ENCODE measurements at regions not wholly inside any gene's neighbourhood (a gene's known extent, or its start where the extent isn't known, plus 50 kb on each side); places are given as distances from the start of the nearest gene placed in this dataset.
"Not testable (repeated sequence)": the region's sequence is repeated elsewhere in the genome, so short reads cannot be mapped to it uniquely, and the experiment has no call there.

DNA sequence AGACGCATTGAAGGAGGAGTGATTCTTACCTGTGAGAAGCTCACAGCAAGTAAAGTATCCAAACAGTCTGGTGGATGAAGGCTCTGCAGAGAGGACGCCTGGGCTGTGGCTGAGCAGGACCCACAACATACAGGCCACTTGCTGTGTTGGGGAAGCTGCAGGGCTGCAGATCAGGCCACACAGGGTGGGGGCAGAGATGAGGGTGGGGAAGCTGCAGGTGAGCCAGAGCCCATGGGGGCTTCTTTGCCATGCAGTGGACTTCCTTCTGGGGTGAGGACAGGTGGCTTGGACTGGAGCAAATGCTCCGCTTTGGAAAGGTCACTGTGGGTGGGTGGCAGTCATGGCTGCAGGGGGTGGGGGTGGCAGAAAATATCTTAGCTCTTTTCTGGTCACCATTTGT is 214.8 kb downstream of the GLRX3 start:
- no peak overlapping the region for H3K27ac Mint-ChIP-seq
- no peak overlapping the region for H3K4me3 Mint-ChIP-seq
- H3K36me3 Mint-ChIP-seq: peaks cover 2% of the 10 kb centered on the region
- H3K27me3 Mint-ChIP-seq: no peaks in the 10 kb centered on the region
- H3K9me3 Mint-ChIP-seq: peaks cover 4 to 9% (median 7%) of the 10 kb centered on the region in 3 donors
- H3K4me1 Mint-ChIP-seq: no peaks in the 10 kb centered on the region

DNA sequence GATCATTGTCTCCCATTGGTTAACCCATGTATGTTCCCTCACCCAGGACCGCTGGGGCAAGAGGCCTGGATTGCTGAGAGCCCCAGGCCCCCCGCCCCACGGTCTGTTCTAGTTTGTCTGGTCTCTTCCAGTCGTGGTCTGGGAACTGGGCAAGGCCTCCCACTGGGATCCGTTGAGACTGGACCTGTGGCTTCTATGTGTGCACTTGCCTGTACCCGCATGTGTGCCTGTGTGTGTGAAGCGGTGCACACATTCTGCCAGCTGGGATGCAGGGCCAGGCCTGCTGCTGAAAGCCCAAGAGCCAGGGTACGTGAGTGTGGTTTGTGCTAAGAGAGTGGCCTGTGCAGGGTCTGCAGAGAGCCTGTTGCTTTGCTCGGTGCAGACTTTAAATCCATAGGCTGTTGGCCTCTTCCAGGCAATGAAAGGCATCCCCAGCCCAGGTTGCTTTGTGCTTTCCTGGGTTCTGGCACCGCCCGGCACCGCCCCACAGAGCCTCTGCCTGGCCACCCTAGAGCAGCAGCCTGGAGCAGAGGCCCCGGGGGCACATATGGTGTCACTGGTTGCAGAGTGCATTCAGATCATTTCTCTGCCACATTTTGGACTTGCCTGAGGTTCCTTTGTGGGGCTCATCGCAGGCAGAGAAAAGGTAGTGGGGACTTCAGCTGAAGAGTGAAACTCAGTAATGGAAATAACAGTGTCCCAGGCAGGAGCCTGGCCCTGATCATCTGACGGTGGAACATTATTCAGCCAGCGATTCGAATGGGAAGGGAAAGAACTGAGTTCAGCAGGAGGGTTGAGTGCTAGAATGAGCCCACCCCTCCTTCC is 215.5 kb downstream of the GLRX3 start:
- peaks cover 3 to 9% (median 7%) of the 10 kb centered on the region in 3 donors for H3K9me3 Mint-ChIP-seq
- H3K36me3 Mint-ChIP-seq: peaks cover 2% of the 10 kb centered on the region
- no peaks in the 10 kb centered on the region for H3K4me1 Mint-ChIP-seq
- no peak overlapping the region for H3K4me3 Mint-ChIP-seq
- no peak overlapping the region for H3K27ac Mint-ChIP-seq
- no peaks in the 10 kb centered on the region for H3K27me3 Mint-ChIP-seq

DNA sequence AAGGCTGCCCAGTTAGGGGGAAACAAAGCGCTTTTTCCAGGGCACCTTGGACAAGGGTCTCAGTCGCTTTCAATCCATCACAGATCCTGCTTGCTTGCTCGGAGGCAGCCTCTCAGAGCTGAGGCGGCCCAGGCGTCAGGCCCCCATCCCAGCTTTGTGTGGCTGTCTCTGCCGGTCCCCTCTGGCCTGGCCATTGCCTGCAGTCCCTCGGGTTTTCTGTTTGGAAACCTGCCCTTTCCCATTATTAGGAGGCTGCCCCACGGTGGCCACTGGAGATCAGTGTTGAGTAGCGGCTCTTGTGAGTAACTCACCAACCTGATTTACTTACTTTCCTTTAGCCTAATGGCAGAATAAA is 216.1 kb downstream of the GLRX3 start:
- H3K36me3 Mint-ChIP-seq: peaks cover 2% of the 10 kb centered on the region
- peaks cover 3 to 7% (median 5%) of the 10 kb centered on the region in 3 donors for H3K9me3 Mint-ChIP-seq
- H3K27ac Mint-ChIP-seq: no peak overlapping the region
- no peaks in the 10 kb centered on the region for H3K4me1 Mint-ChIP-seq
- no peaks in the 10 kb centered on the region for H3K27me3 Mint-ChIP-seq
- H3K4me3 Mint-ChIP-seq: no peak overlapping the region

DNA sequence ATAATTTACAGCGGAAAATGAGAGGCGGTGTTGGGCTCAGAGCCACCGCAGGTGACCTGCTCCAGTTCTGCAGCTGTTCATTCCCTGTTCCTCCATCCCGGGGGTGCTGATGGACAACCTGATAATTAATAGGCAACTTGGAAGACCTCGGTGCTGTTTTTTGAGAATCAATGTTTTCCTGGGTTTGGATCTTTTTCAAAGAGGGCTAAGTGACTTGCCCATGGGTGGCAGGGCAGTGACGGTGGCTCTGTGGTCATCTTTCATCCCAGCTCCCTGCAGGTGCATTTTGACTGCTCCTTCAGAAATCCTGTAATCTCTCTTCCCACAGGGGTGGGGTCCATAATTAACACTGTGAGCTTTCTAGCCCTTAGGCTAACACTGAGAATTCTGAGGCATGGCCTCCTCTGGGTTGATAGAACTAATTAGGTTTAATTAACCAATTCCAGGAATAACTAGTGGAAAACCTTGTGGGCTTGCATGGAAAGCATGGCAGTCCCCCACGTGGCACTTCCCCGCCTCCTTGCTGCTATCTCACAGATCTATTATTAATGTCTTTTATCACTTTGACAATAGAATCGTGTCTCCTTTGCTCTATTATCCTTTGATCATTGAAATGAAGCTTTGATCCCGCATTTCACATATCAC is 217.9 kb downstream of the GLRX3 start:
- Mint-ChIP-seq H3K27me3 (no peaks in the 10 kb centered on the region), H3K27ac (no peak overlapping the region), H3K36me3 (peaks cover 2% of the 10 kb centered on the region), H3K4me1 (no peaks in the 10 kb centered on the region), H3K4me3 (no peak overlapping the region), H3K9me3 (peaks cover 0 to 1% (median 0%) of the 10 kb centered on the region in 3 donors)

DNA sequence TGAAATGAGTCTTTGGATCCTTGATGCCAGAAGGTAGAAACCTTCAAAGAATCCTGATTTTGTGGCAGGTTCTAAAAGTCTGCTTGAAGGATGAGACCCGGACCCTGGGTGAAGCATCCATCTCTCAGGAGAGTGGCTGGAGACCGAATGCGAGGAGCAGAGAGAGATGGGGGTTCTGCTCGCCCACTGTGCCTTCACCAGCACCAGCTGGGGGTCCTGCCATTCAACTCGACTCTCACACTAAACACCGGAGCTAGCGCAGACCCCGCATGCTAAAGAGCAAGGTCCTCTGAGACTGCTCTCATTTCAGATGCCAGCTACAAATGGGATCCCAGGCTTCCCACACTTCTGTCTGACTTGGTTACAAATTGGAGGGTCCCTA is 218.4 kb downstream of the GLRX3 start:
- H3K36me3 Mint-ChIP-seq: peaks cover 2% of the 10 kb centered on the region
- H3K4me1 Mint-ChIP-seq: no peaks in the 10 kb centered on the region
- H3K27ac Mint-ChIP-seq: no peak overlapping the region
- H3K4me3 Mint-ChIP-seq: no peak overlapping the region
- H3K9me3 Mint-ChIP-seq: no peaks in the 10 kb centered on the region
- H3K27me3 Mint-ChIP-seq: no peaks in the 10 kb centered on the region

DNA sequence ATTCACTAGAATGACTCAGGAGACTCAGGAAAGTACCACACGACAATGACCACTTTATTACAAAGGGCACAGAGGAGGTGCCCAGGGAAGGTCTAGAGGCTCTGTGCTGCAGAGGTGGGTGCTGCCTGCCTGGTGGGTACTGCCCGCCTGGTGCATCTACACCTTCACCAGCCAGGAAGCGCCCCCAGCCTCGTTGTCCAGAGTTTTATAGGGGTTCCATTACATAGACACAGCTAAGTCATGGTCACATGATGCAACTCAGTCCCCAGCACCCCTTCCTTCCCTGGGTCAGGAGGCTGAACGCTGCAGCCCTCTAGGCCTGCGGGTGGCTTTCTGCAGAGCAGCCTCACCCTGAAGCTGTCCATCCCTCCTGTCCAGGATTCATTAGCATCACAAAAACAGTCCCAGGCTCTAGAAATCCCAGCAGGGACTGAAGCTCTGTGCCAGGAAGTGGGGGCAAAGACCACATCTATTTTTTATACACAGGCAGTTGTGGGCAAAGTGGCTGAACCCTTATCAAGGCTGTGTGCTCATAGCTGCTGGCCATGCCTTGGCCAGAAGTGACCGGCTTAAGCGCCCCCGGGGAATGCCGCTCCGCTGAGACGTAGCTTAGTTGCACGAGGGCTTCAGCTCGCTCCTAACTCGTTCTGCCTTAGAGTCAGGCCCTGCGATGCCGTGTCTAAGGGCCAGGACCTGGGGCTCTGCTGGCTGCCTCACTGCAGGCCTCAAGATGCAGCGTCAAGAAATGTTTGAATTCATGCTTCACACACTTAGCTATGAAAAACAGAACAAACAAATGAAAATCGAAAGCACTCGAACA is 219.0 kb downstream of the GLRX3 start:
- H3K9me3 Mint-ChIP-seq: no peaks in the 10 kb centered on the region
- no peak overlapping the region for H3K4me3 Mint-ChIP-seq
- no peak overlapping the region for H3K27ac Mint-ChIP-seq
- peaks cover 2% of the 10 kb centered on the region for H3K36me3 Mint-ChIP-seq
- no peaks in the 10 kb centered on the region for H3K27me3 Mint-ChIP-seq
- no peaks in the 10 kb centered on the region for H3K4me1 Mint-ChIP-seq

DNA sequence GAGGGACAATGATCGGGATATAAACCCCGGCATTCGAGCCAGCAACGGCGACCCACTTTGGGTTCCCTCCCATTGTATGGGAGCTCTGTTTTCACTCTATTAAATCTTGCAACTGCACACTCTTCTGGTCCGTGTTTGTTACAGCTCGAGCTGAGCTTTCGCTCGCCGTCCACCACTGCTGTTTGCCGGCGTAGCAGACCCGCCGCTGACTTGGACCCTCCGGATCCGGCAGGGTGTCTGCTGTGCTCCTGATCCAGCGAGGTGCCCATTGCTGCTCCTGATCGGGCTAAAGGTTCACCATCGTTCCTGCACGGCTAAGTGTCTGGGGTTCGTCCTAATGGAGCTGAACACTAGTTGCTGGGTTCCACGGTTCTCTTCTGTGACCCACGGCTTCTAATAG is 220.2 kb downstream of the GLRX3 start:
- not testable (repeated sequence) for H3K27ac Mint-ChIP-seq, H3K4me3 Mint-ChIP-seq, H3K36me3 Mint-ChIP-seq, H3K9me3 Mint-ChIP-seq, H3K27me3 Mint-ChIP-seq, H3K4me1 Mint-ChIP-seq

DNA sequence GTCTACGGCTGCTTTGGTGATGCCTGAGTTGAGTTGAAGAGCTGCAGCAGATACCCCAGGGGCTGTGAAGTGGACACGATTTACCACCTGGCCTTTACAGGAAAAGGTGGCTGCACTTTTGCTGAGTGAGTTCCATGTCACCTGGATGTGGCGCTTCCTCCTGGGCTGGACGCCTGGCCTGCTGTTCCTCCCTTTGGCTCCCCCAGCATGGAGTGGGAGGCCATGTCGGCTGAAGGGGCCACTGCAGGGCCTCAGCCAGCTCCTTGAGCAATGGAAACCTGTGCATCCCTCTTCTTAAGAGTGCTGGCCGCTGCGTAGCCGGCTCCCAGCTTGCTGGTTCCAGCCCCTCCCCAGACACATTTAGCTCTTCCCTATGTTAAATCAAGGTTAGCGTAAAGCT is 221.0 kb downstream of the GLRX3 start:
- no peak overlapping the region for H3K27ac Mint-ChIP-seq
- H3K36me3 Mint-ChIP-seq: peaks cover 3% of the 10 kb centered on the region
- no peaks in the 10 kb centered on the region for H3K27me3 Mint-ChIP-seq
- H3K9me3 Mint-ChIP-seq: peaks cover 0 to 5% (median 0%) of the 10 kb centered on the region in 3 donors
- H3K4me3 Mint-ChIP-seq: no peak overlapping the region
- no peaks in the 10 kb centered on the region for H3K4me1 Mint-ChIP-seq

DNA sequence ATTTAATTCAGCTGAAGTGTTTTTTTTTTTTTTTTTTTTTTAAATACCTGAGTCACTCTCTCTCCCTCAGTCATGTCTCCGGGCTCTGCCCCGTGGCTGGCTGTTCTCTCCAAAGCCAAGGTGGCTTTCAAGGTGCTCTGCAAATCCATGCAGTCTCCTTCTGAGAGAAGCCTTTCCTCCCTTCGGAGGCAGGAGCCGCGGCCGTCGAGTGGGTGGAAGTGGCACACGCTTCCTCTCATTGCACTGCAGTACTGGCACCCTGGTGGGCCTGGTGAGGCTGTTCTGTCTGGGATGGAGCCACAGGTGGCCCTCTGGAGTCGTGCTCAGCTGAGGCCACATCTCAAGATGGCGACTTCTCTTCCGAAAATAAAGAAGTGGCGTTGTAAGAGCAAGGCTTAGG is 221.8 kb downstream of the GLRX3 start:
- Mint-ChIP-seq H3K27me3 (no peaks in the 10 kb centered on the region), H3K36me3 (peaks cover 3% of the 10 kb centered on the region), H3K4me1 (no peaks in the 10 kb centered on the region), H3K4me3 (no peak overlapping the region), H3K27ac (no peak overlapping the region), H3K9me3 (peaks cover 0 to 5% (median 0%) of the 10 kb centered on the region in 3 donors)

DNA sequence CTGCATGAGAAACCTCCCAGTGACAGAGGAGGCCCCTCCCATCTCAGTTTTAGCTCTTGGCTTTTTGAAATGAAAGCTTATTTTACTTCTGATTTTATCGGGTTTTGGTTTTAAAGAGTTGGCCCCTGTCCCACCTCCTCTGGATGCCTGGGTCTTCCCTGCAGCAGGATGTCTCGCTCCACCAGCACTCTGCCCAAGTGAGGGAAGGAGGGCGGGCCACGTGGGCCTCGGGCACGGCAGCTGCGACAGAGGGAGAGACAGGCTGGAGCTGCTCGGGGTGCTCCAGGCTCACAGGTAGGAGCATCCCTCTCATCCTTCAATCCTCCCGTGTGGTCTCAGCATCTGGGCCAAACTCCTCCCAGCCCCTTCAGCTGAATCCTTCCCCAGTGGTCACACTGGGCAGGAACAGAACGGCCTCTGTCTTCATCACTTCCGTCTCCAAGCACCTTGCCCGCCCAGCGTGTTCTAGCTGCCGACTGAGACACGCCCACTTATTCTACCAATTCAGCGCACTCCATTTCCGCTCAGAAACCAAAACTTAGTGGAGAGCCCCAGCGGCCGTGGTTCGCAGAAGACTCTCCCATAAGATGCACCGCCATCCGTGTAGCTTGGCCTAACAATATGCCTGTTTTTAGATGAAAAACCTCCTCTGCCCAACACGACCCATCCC is 222.9 kb downstream of the GLRX3 start:
- Mint-ChIP-seq H3K27me3 (no peaks in the 10 kb centered on the region), H3K27ac (no peak overlapping the region), H3K9me3 (peaks cover 0 to 5% (median under 1%) of the 10 kb centered on the region in 3 donors), H3K36me3 (peaks cover 1% of the 10 kb centered on the region), H3K4me1 (no peaks in the 10 kb centered on the region), H3K4me3 (peak overlapping the region in 1 of 4 donors; percentile 52)

DNA sequence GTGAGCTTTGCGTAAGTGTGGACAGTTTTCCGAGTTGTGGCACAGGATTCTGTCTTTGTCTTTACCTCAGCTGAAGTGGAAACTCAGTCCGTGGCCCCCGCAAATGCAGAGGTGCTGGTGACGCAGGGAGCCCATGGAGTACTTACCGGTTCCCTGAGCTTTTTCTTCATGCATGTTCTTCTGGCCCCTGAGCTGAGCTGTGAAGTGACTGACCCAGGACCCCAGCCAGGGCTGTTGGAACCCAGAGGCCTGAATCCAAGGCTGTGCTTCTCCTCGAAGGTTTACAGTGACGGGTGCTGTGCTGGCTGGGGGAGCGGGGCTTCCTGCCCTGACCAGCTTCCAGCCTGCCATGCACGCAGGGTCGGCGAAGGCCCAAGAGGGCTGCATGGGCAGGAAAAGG is 223.5 kb downstream of the GLRX3 start:
- Mint-ChIP-seq H3K4me1 (no peaks in the 10 kb centered on the region), H3K27ac (no peak overlapping the region), H3K36me3 (peaks cover 1% of the 10 kb centered on the region), H3K27me3 (no peaks in the 10 kb centered on the region), H3K9me3 (peaks cover 0 to 11% (median 5%) of the 10 kb centered on the region in 3 donors), H3K4me3 (peak overlapping the region in 1 of 4 donors; percentile 52)

DNA sequence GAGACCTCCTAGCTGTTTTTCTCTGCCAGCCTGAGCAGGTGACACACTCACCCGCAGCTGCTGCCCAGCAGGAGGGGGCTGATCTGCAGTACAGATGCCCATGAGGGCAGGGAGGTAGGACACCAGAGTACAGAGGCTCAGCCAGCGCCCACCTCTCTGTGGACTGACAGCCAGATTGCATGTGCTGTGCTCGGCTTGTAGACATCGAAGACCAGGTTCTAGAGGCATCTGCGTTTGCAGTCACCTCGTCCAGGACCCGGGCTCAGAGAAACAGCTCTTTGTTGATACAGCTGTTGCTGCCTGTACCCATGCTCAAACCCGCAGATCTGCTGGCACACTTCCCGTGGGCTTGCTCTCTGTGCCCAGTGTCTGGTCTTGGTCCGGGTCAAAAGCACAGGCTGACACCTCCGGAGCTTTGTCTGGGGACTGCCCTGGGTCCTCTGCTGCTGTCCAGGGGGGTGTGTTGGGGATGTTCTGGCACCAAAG is 224.7 kb downstream of the GLRX3 start:
- H3K9me3 Mint-ChIP-seq: peaks cover 0 to 12% (median 5%) of the 10 kb centered on the region in 3 donors
- H3K4me3 Mint-ChIP-seq: no peak overlapping the region
- H3K36me3 Mint-ChIP-seq: peaks cover 1% of the 10 kb centered on the region
- H3K4me1 Mint-ChIP-seq: no peaks in the 10 kb centered on the region
- H3K27me3 Mint-ChIP-seq: no peaks in the 10 kb centered on the region
- no peak overlapping the region for H3K27ac Mint-ChIP-seq

DNA sequence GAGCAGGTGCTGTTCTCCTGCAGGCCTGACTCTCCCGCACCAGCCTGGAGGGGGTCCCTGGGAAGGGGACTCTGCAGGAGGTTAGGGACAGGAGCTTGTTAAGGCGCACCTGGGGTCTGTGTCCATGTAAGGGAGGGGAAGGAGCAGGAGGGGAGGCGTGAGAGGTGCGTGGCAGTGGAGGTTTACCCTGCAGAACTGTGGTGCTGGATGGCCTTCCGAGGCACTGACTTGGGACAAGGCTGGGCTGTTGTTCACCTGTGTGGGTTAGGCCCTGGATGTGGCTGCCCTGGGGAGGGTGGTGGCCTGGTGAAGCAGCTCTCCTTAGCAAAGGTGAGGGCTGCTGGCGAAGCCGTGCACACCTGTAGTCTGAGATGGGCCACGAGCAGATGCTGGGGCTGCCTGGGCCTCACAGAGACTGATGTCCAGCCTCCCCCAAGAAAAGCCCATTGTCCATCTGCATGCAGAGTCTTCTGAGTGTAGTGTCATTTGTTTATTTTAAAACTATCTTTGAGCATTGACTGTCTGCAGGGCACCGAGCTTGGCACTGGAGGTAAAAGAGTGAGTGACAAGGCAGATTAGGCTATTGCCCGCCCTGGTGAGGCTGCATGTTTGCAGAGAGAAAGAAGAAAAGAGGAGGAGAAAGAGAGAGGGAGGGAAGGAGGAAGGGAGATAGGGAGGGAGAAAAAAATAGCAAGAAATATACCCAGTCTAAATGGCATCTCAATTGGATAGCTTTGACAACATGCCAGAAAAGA is 225.3 kb downstream of the GLRX3 start:
- peaks cover 1% of the 10 kb centered on the region for H3K36me3 Mint-ChIP-seq
- H3K4me3 Mint-ChIP-seq: no peak overlapping the region
- no peaks in the 10 kb centered on the region for H3K4me1 Mint-ChIP-seq
- no peak overlapping the region for H3K27ac Mint-ChIP-seq
- H3K9me3 Mint-ChIP-seq: peaks cover 0 to 13% (median 5%) of the 10 kb centered on the region in 3 donors
- no peaks in the 10 kb centered on the region for H3K27me3 Mint-ChIP-seq

DNA sequence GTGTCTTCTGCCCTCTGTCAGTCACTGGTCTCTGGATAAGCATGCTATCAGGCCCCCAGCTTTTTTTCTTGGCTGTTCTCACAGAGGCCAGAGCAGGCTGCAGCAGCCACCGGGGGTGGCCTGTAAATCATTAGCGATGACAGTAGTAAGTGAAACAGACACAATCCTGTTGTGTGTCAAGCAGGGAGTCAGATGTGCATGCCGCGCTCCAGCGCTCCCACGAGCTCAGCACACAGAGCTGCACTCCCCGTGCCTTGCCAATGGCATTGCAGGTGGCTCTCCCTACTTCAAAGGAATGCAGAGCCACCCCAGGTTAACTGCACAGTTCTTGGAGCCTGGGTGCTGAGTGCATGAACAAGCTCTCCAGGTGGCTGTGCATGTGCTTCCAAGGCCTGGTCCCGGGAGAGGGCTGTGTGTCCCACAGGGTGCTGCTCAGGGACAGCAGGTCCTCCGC is 226.1 kb downstream of the GLRX3 start:
- Mint-ChIP-seq H3K9me3 (peaks cover 0 to 13% (median 5%) of the 10 kb centered on the region in 3 donors), H3K4me1 (no peaks in the 10 kb centered on the region), H3K27me3 (no peaks in the 10 kb centered on the region), H3K4me3 (no peak overlapping the region), H3K36me3 (peaks cover 1% of the 10 kb centered on the region), H3K27ac (no peak overlapping the region)
